Thyroid gland (tissue), 4 donors: ENCODE measurements at regions not wholly inside any gene's neighbourhood (a gene's known extent, or its start where the extent isn't known, plus 50 kb on each side); places are given as distances from the start of the nearest gene placed in this dataset.

ENCODE experiments used
- CTCF ChIP-seq, 6 experiments: fragments of 200-600 bp in 3 of 6; fragments of 450-650 bp in 3 of 6; sonication (generic) in 3 of 6; IDR thresholded peaks; one replicate each; pipeline ENCODE4 v1.5.1; 2016 to 2019; ENCODE audit warnings: antibody characterized with exemption in 6 of 6, mild to moderate bottlenecking in 2 of 6, inconsistent platforms in 1 of 6, moderate library complexity in 1 of 6
- POLR2A ChIP-seq, 2 donors: fragments of 450-650 bp; IDR thresholded peaks; one replicate each; pipeline ENCODE4 v1.6.1; 2017; ENCODE audit warnings: antibody characterized with exemption in 2 of 2, mild to moderate bottlenecking in 2 of 2, moderate library complexity in 1 of 2

- TF ChIP-seq CTCF (IDR thresholded peaks at IDR 0.05), result no peak
- TF ChIP-seq POLR2A (IDR thresholded peaks at IDR 0.05), result no peak
These were observed 66.7 kb upstream of the PDZD8 start for GRCh38 chr10:117441812-117442443.
